Activated CD4-positive, alpha-beta T cell treated with anti-CD3 and anti-CD28 coated beads, Interleukin-2, amount 10 ng/mL, durations not matched to agents 24 days and 14 days (primary cell): ENCODE measurements at regions not wholly inside any gene's neighbourhood (a gene's known extent, or its start where the extent isn't known, plus 50 kb on each side); places are given as distances from the start of the nearest gene placed in this dataset.

Experiments used
- DNase-seq: peaks from one replicate; pipeline ENCODE4 v3.0.0; 2022
- H3K27ac Mint-ChIP-seq: one replicate; pipeline ENCODE4 v1.8.0; 2022; ENCODE audit warnings: mild to moderate bottlenecking, mixed read lengths
- H3K27me3 Mint-ChIP-seq: one replicate; pipeline ENCODE4 v1.8.0; 2022; ENCODE audit warnings: mixed read lengths
- H3K36me3 Mint-ChIP-seq: one replicate; pipeline ENCODE4 v1.8.0; 2022; ENCODE audit warnings: low read depth, mild to moderate bottlenecking, mixed read lengths
- H3K4me1 Mint-ChIP-seq: one replicate; pipeline ENCODE4 v1.8.0; 2021; ENCODE audit warnings: mixed read lengths
- H3K4me3 Mint-ChIP-seq: one replicate; pipeline ENCODE4 v1.8.0; 2022; ENCODE audit warnings: mild to moderate bottlenecking, moderate library complexity, mixed read lengths
- H3K9me3 Mint-ChIP-seq: one replicate; pipeline ENCODE4 v1.8.0; 2021; ENCODE audit warnings: mixed read lengths
- intact Hi-C: fragments of 100-400 bp; cut with micrococcal nuclease; formaldehyde crosslinking; loops from one replicate; pipeline ENCODE4 v1.15.1; 2023

GRCh38 chr6:48315051-48315719 lies 204.2 kb upstream of the PTCHD4 start:
- Mint-ChIP-seq H3K9me3 (peaks cover 4% of the 10 kb centered on the region), H3K27ac (no peak overlapping the region), H3K4me1 (no peaks in the 10 kb centered on the region), H3K36me3 (no peaks in the 10 kb centered on the region), H3K4me3 (no peak overlapping the region), H3K27me3 (no peaks in the 10 kb centered on the region)
- intact Hi-C loops: no loop called here
- no peak for DNase-seq

GRCh38 chr6:48311301-48311700 lies 200.3 kb upstream of the PTCHD4 start:
- H3K27ac Mint-ChIP-seq: no peak overlapping the region
- no peak overlapping the region for H3K4me3 Mint-ChIP-seq
- H3K9me3 Mint-ChIP-seq: peaks cover 4% of the 10 kb centered on the region
- H3K4me1 Mint-ChIP-seq: no peaks in the 10 kb centered on the region
- intact Hi-C loops: no loop called here
- no peaks in the 10 kb centered on the region for H3K27me3 Mint-ChIP-seq
- DNase-seq: no peak
- H3K36me3 Mint-ChIP-seq: no peaks in the 10 kb centered on the region

- no peaks in the 10 kb centered on the region for H3K27me3 Mint-ChIP-seq
- DNase-seq: no peak
- intact Hi-C loops: no loop called here
- H3K36me3 Mint-ChIP-seq: no peaks in the 10 kb centered on the region
- H3K27ac Mint-ChIP-seq: no peak overlapping the region
- H3K4me3 Mint-ChIP-seq: no peak overlapping the region
- H3K4me1 Mint-ChIP-seq: no peaks in the 10 kb centered on the region
- peaks cover under 1% of the 10 kb centered on the region for H3K9me3 Mint-ChIP-seq
Measured at GRCh38 chr6:48307573-48307972, 196.6 kb upstream of the PTCHD4 start.

- no peak for DNase-seq
- no peaks in the 10 kb centered on the region for H3K4me1 Mint-ChIP-seq
- no peaks in the 10 kb centered on the region for H3K9me3 Mint-ChIP-seq
- H3K36me3 Mint-ChIP-seq: no peaks in the 10 kb centered on the region
- H3K4me3 Mint-ChIP-seq: no peak overlapping the region
- no peaks in the 10 kb centered on the region for H3K27me3 Mint-ChIP-seq
- intact Hi-C loops: no loop called here
- no peak overlapping the region for H3K27ac Mint-ChIP-seq
Measured at GRCh38 chr6:48290595-48290994, 179.6 kb upstream of the PTCHD4 start.

DNA sequence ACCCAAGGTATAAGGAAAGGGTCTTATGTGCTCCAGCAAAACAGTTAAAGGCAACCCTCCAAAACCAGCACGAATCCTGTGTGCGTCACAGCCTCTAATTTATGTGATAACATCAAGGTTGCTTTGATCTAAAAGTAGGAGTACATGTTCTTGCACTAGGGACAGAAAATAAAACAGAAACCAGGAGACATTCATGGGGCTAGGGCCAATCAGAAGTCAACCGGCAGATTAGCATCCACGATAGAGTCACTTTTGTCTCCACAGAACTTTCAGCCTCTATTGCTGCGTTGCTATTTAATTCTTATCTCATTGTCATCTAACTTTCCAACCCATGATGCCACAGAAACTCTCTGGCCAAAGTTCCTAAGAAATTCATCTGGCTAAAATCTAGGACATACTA lies 178.8 kb upstream of the PTCHD4 start:
- no peaks in the 10 kb centered on the region for H3K4me1 Mint-ChIP-seq
- no peaks in the 10 kb centered on the region for H3K27me3 Mint-ChIP-seq
- intact Hi-C loops: no loop called here
- no peaks in the 10 kb centered on the region for H3K36me3 Mint-ChIP-seq
- no peaks in the 10 kb centered on the region for H3K9me3 Mint-ChIP-seq
- DNase-seq: no peak
- H3K27ac Mint-ChIP-seq: no peak overlapping the region
- no peak overlapping the region for H3K4me3 Mint-ChIP-seq

GRCh38 chr6:48281217-48281616 lies 170.2 kb upstream of the PTCHD4 start:
- intact Hi-C loops: no loop called here
- no peak overlapping the region for H3K27ac Mint-ChIP-seq
- no peaks in the 10 kb centered on the region for H3K27me3 Mint-ChIP-seq
- no peaks in the 10 kb centered on the region for H3K9me3 Mint-ChIP-seq
- no peaks in the 10 kb centered on the region for H3K36me3 Mint-ChIP-seq
- no peak overlapping the region for H3K4me3 Mint-ChIP-seq
- no peaks in the 10 kb centered on the region for H3K4me1 Mint-ChIP-seq
- DNase-seq: no peak

DNA sequence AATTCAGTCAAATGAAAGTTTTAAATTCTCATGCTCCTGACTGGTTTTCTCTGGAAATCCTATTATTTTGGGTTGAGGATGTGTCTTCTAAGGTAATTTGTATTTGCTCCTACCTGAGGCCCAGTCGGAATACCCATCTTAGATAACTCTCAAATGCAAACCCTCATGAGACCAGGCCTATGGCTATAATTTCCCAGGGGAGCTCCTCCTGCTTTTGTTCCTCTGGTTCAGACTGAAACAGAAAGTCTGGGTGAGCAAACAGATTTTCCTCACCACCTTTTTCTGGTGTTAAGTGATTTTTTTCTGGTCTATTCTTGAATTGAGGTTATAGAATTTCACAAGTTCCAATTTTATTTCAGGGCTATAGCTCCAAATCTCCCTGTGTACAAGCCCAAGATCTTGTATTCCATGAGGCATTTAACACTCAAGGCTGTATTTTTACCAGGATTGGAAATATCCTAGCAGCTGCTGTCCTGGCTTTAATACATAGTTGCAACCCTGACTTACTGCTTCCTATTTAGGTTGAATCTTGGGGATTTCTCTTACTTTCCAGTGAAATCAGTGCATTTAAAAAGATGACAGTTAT lies 169.1 kb upstream of the PTCHD4 start:
- no peak overlapping the region for H3K4me3 Mint-ChIP-seq
- intact Hi-C loops: no loop called here

DNA sequence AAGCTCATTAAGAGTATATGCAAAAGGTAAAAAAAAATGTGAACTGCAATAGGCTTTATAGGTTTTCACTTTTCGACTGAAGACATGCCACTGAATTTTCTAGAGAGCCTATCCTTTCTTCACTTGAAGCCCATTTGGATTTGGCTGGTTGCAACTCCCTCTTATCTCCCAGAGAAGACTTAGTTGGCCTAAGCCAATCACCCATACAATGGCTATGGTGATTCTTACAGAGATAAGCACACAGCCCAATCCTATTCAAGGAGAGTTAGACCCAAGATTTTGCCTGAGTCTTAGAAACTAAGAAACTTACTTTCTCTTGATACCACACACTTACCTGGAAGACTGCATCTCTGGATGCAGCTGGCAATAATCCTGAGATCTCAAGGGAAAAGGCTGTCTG lies 167.3 kb upstream of the PTCHD4 start:
- H3K27me3 Mint-ChIP-seq: no peaks in the 10 kb centered on the region

More for the DNA sequence above, 169.1 kb upstream of the PTCHD4 start:
- DNase-seq: no peak
- no peaks in the 10 kb centered on the region for H3K27me3 Mint-ChIP-seq
- no peaks in the 10 kb centered on the region for H3K4me1 Mint-ChIP-seq
- H3K36me3 Mint-ChIP-seq: no peaks in the 10 kb centered on the region
- H3K9me3 Mint-ChIP-seq: no peaks in the 10 kb centered on the region
- no peak overlapping the region for H3K27ac Mint-ChIP-seq

DNA sequence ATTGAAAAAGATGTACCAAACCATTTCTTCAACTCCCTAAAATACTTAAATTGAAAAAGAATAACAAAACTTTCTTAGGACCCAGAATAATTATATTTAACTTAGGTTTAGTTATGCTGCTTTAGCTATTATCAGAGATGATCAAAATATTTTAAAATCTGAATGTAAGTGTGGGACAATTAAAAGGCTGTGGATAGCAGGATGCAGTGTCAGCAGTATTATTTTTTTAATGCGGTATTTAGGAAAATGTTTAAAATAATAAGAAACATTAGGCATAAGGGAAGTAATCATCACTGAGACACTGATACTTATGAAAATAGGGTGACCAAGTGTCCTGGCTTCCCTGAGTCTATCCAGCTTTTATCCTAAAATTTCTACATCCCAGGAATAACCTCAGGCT lies 161.5 kb upstream of the PTCHD4 start:
- no peaks in the 10 kb centered on the region for H3K27me3 Mint-ChIP-seq
- no peak overlapping the region for H3K27ac Mint-ChIP-seq
- no peak for DNase-seq
- H3K4me1 Mint-ChIP-seq: no peaks in the 10 kb centered on the region
- no peaks in the 10 kb centered on the region for H3K36me3 Mint-ChIP-seq
- H3K9me3 Mint-ChIP-seq: peaks cover 7% of the 10 kb centered on the region
- no peak overlapping the region for H3K4me3 Mint-ChIP-seq
- intact Hi-C loops: no loop called here

More for the DNA sequence above, 167.3 kb upstream of the PTCHD4 start:
- Mint-ChIP-seq H3K9me3 (no peaks in the 10 kb centered on the region), H3K4me3 (no peak overlapping the region), H3K4me1 (no peaks in the 10 kb centered on the region), H3K27ac (no peak overlapping the region), H3K36me3 (no peaks in the 10 kb centered on the region)
- DNase-seq: no peak
- intact Hi-C loops: no loop called here

- Mint-ChIP-seq H3K4me3 (no peak overlapping the region), H3K27ac (no peak overlapping the region), H3K36me3 (no peaks in the 10 kb centered on the region), H3K4me1 (no peaks in the 10 kb centered on the region), H3K27me3 (no peaks in the 10 kb centered on the region), H3K9me3 (no peaks in the 10 kb centered on the region)
- intact Hi-C loops: no loop called here
- DNase-seq: no peak
Measured at GRCh38 chr6:48255094-48255493, 144.1 kb upstream of the PTCHD4 start.

- intact Hi-C loops: no loop called here
- H3K9me3 Mint-ChIP-seq: no peaks in the 10 kb centered on the region
- H3K27me3 Mint-ChIP-seq: no peaks in the 10 kb centered on the region
- no peaks in the 10 kb centered on the region for H3K36me3 Mint-ChIP-seq
- H3K4me1 Mint-ChIP-seq: no peaks in the 10 kb centered on the region
- no peak overlapping the region for H3K4me3 Mint-ChIP-seq
- H3K27ac Mint-ChIP-seq: no peak overlapping the region
- no peak for DNase-seq
Measured at GRCh38 chr6:48249071-48249470, 138.1 kb upstream of the PTCHD4 start.

GRCh38 chr6:48243071-48243470 lies 132.1 kb upstream of the PTCHD4 start:
- no peaks in the 10 kb centered on the region for H3K4me1 Mint-ChIP-seq
- H3K36me3 Mint-ChIP-seq: no peaks in the 10 kb centered on the region
- H3K4me3 Mint-ChIP-seq: no peak overlapping the region
- H3K27ac Mint-ChIP-seq: no peak overlapping the region
- no peak for DNase-seq
- intact Hi-C loops: no loop called here
- H3K27me3 Mint-ChIP-seq: no peaks in the 10 kb centered on the region
- no peaks in the 10 kb centered on the region for H3K9me3 Mint-ChIP-seq

DNA sequence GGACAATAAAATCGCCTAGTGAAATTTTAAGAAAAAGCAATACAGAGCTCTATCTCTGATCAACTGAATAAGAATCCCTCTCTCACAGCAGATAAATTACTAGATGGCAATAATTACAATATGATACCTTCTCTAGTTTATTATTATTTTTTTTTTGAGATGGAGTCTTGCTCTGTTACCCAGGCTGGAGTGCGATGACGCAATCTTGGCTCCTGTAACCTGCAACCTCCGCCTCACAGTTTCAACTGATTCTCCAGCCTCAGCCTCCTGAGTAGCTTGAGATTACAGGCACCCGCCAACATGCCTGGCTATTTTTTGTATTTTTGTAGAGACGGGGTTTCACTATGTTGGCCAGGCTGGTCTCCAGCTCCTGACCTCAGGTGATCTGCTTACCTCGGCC lies 129.3 kb upstream of the PTCHD4 start:
- DNase-seq: no peak
- Mint-ChIP-seq H3K27ac (no peak overlapping the region), H3K36me3 (no peaks in the 10 kb centered on the region), H3K4me3 (no peak overlapping the region), H3K27me3 (no peaks in the 10 kb centered on the region), H3K4me1 (no peaks in the 10 kb centered on the region), H3K9me3 (peaks cover 11% of the 10 kb centered on the region)
- intact Hi-C loops: no loop called here

GRCh38 chr6:48236375-48236774 lies 125.4 kb upstream of the PTCHD4 start:
- Mint-ChIP-seq H3K9me3 (peaks cover 11% of the 10 kb centered on the region), H3K4me1 (no peaks in the 10 kb centered on the region), H3K36me3 (no peaks in the 10 kb centered on the region), H3K4me3 (no peak overlapping the region), H3K27me3 (no peaks in the 10 kb centered on the region), H3K27ac (no peak overlapping the region)
- intact Hi-C loops: no loop called here
- DNase-seq: no peak

GRCh38 chr6:48233063-48233462 lies 122.1 kb upstream of the PTCHD4 start:
- no peaks in the 10 kb centered on the region for H3K27me3 Mint-ChIP-seq
- no peaks in the 10 kb centered on the region for H3K4me1 Mint-ChIP-seq
- H3K9me3 Mint-ChIP-seq: peaks cover 11% of the 10 kb centered on the region
- no peaks in the 10 kb centered on the region for H3K36me3 Mint-ChIP-seq
- no peak overlapping the region for H3K27ac Mint-ChIP-seq
- intact Hi-C loops: no loop called here
- H3K4me3 Mint-ChIP-seq: no peak overlapping the region
- DNase-seq: no peak
